Parathyroid adenoma (tissue), 2 donors: ENCODE measurements at regions not wholly inside any gene's neighbourhood (a gene's known extent, or its start where the extent isn't known, plus 50 kb on each side); places are given as distances from the start of the nearest gene placed in this dataset.

Source experiments
- H2AFZ ChIP-seq: fragments of 300-600 bp; sonication (generic); one replicate; pipeline ENCODE4 v1.7.0; 2017; ENCODE audit warnings: antibody characterized with exemption, mild to moderate bottlenecking
- H3K27ac ChIP-seq: fragments of 300-600 bp; sonication (generic); one replicate; pipeline ENCODE4 v1.7.0; 2017
- H3K27me3 ChIP-seq: fragments of 300-600 bp; sonication (generic); one replicate; pipeline ENCODE4 v1.7.0; 2017; ENCODE audit warnings: low read length; ENCODE audit not compliant: control insufficient read depth, insufficient read depth
- H3K36me3 ChIP-seq: fragments of 300-600 bp; sonication (generic); one replicate; pipeline ENCODE4 v1.7.0; 2017; ENCODE audit warnings: low read length; ENCODE audit not compliant: control insufficient read depth, insufficient read depth
- H3K4me1 ChIP-seq: fragments of 300-600 bp; sonication (generic); one replicate; pipeline ENCODE4 v1.7.0; 2017; ENCODE audit warnings: control low read depth
- H3K4me2 ChIP-seq: fragments of 300-600 bp; sonication (generic); one replicate; pipeline ENCODE4 v1.7.0; 2017; ENCODE audit warnings: low read length
- H3K4me3 ChIP-seq: fragments of 300-600 bp; sonication (generic); one replicate; pipeline ENCODE4 v1.7.0; 2017; ENCODE audit warnings: low read depth, low read length
- H3K79me2 ChIP-seq: fragments of 300-600 bp; sonication (generic); one replicate; pipeline ENCODE4 v1.7.0; 2017; ENCODE audit warnings: control low read depth
- H3K9ac ChIP-seq: fragments of 300-600 bp; sonication (generic); one replicate; pipeline ENCODE4 v1.7.0; 2017; ENCODE audit warnings: mild to moderate bottlenecking
- H3K9me3 ChIP-seq: fragments of 300-600 bp; sonication (generic); one replicate; pipeline ENCODE4 v1.7.0; 2017; ENCODE audit warnings: low read length; ENCODE audit not compliant: control insufficient read depth
- TF ChIP-seq, protein P1 (sequence below): fragments of 300-600 bp; sonication (generic); IDR thresholded peaks from one replicate; pipeline ENCODE4 v1.7.0; 2017; ENCODE audit warnings: antibody characterized with exemption, mild to moderate bottlenecking
- donor health status: primary hyperparathyroidism.

GRCh38 chr4:58543465-58543864, 1433.3 kb upstream of the IGFBP7 start:
- Histone ChIP-seq H3K4me3 (no peak overlapping the region), H3K36me3 (no peaks in the 10 kb centered on the region), H2AFZ (no peak overlapping the region), H3K4me1 (no peaks in the 10 kb centered on the region), H3K9me3 (no peaks in the 10 kb centered on the region), H3K79me2 (no peaks in the 10 kb centered on the region), H3K9ac (no peak overlapping the region), H3K27ac (no peak overlapping the region), H3K4me2 (no peak overlapping the region), H3K27me3 (no peaks in the 10 kb centered on the region)
- TF ChIP-seq, protein P1, sequence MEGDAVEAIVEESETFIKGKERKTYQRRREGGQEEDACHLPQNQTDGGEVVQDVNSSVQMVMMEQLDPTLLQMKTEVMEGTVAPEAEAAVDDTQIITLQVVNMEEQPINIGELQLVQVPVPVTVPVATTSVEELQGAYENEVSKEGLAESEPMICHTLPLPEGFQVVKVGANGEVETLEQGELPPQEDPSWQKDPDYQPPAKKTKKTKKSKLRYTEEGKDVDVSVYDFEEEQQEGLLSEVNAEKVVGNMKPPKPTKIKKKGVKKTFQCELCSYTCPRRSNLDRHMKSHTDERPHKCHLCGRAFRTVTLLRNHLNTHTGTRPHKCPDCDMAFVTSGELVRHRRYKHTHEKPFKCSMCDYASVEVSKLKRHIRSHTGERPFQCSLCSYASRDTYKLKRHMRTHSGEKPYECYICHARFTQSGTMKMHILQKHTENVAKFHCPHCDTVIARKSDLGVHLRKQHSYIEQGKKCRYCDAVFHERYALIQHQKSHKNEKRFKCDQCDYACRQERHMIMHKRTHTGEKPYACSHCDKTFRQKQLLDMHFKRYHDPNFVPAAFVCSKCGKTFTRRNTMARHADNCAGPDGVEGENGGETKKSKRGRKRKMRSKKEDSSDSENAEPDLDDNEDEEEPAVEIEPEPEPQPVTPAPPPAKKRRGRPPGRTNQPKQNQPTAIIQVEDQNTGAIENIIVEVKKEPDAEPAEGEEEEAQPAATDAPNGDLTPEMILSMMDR: no peak

DNA sequence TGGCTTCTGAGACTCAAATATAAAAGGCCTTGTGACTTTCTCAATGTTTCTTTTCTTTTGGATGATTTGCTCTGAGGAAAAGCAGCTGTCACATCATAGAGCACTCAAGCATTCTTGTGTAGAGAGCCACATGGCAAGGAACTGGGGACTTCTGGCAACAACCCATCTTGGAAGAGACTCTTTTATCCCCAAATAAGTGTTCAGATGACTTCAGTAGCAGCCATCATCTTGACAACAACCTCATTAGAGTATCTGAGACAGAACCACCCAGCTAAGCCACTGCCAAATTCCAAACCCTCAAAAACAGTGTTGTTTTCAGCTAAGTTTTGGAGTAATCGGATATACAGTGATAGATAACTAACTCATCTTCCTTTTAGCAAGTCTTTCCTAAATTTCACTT, 1431.7 kb upstream of the IGFBP7 start:
- Histone ChIP-seq H3K4me1 (no peaks in the 10 kb centered on the region), H3K9me3 (no peaks in the 10 kb centered on the region), H3K27me3 (no peaks in the 10 kb centered on the region), H3K4me2 (no peak overlapping the region), H3K9ac (no peak overlapping the region), H3K79me2 (no peaks in the 10 kb centered on the region), H2AFZ (no peak overlapping the region), H3K36me3 (no peaks in the 10 kb centered on the region), H3K27ac (no peak overlapping the region), H3K4me3 (no peak overlapping the region)
- TF ChIP-seq, protein P1: no peak

DNA sequence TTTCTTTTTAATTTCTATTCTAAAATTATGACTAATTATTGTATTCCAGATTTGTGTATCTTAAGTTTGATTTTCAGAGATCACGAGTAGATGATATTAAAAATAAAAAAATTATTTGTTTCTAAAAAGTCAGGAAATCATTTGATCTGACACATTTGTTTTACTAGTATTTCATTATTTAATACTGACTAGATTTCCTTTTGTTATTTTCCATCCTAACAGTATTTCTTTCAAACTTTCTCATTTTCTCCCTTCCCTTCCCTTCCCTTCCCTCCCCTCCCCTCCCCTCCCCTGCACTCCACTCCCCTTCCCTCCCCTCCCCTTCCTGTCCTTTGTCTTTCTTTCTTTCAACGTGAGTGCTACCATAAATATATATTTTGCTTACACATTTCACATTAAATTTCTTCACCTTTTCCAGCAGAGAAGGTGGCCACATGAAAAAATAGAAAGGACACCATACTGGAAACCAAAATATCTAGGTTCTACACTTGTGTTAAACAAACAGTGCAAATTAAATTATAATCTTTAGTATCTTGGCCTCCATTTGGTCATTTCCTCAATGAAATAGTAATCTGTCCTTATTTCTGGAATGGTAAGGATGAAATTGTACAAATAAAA, 1412.7 kb upstream of the IGFBP7 start:
- Histone ChIP-seq H3K79me2 (no peaks in the 10 kb centered on the region), H3K36me3 (no peaks in the 10 kb centered on the region), H3K4me2 (no peak overlapping the region), H2AFZ (no peak overlapping the region), H3K27ac (no peak overlapping the region), H3K4me3 (no peak overlapping the region), H3K27me3 (no peaks in the 10 kb centered on the region), H3K9me3 (no peaks in the 10 kb centered on the region), H3K9ac (no peak overlapping the region), H3K4me1 (no peaks in the 10 kb centered on the region)
- TF ChIP-seq, protein P1: no peak

DNA sequence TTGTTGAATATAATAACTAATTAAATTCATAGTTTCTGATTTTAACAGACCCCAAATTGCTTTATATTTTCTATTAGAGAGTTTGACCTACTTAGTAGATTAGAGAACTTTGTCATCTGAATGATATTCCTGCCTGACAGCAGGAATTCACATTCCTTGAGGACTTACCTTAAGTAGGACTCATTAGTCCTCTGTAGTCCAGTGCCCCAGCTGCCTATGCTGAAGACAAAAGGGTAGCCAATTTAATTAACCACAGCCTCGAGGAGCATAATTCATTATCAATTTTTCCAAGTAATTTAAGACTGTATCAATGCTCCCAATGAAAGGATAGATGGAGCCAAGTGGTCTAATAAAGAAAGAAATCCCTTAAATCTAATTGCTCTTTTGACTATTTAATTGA, 1405.0 kb upstream of the IGFBP7 start:
- Histone ChIP-seq H3K9ac (no peak overlapping the region), H3K36me3 (no peaks in the 10 kb centered on the region), H3K9me3 (no peaks in the 10 kb centered on the region), H3K4me2 (no peak overlapping the region), H3K27me3 (no peaks in the 10 kb centered on the region), H3K79me2 (no peaks in the 10 kb centered on the region), H2AFZ (no peak overlapping the region), H3K4me3 (no peak overlapping the region), H3K4me1 (no peaks in the 10 kb centered on the region), H3K27ac (no peak overlapping the region)
- TF ChIP-seq, protein P1: no peak

DNA sequence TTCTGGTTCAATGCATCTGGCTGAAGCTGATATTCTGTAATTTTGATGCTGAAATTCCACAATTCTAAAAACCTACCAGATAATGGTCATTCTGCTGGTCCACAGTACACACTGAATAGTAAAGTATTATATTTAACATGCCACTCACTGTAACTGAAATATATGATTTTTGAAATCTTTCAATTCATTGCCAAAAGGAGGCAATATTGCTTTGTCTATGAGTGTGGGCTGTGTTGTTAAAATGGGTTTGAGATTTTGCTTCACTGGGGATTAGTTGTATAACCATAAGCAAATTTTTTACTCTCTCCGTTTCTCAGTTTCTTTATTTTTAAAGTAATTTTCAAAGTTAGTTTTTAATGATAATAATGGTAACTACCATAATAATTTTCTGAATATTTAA, 1404.1 kb upstream of the IGFBP7 start:
- Histone ChIP-seq H3K4me1 (no peaks in the 10 kb centered on the region), H3K9me3 (no peaks in the 10 kb centered on the region), H3K36me3 (no peaks in the 10 kb centered on the region), H3K4me3 (no peak overlapping the region), H2AFZ (no peak overlapping the region), H3K27ac (no peak overlapping the region), H3K79me2 (no peaks in the 10 kb centered on the region), H3K27me3 (no peaks in the 10 kb centered on the region), H3K4me2 (no peak overlapping the region), H3K9ac (no peak overlapping the region)
- TF ChIP-seq, protein P1: no peak
